Endothelial cell of umbilical vein (primary cell): ENCODE measurements at regions not wholly inside any gene's neighbourhood (a gene's known extent, or its start where the extent isn't known, plus 50 kb on each side); places are given as distances from the start of the nearest gene placed in this dataset.

Experiments used
- BruUV-seq: library from RNA; stranded (reverse); fragments of 400-500 nt; replicated peaks from 2 replicates; lab custom pipeline; 2021; lab: Mats Ljungman, UMichigan
- CTCF ChIA-PET: fragments of 300-600, 350-600 bp; sonication (Branson Sonifier 250); formaldehyde crosslinking; loops from one replicate; lab custom pipeline; 2021; ENCODE audit warnings: antibody characterized with exemption, inconsistent platforms; lab: Charles Lee
- POLR2A ChIA-PET: fragments of 300-600, 350-600 bp; sonication (Branson Sonifier 250); formaldehyde crosslinking; loops from one replicate; lab custom pipeline; 2021; ENCODE audit warnings: antibody characterized with exemption, inconsistent platforms; lab: Charles Lee
- DNase-seq: peaks from one replicate; pipeline ENCODE4 v3.0.0-alpha.2; 2011; ENCODE audit warnings: low read depth, low spot score
- FAIRE-seq: peaks from 2 replicates; lab custom pipeline; 2011; peaks lifted over from hg19 to GRCh38; lab: Jason Lieb, UNC
- H2AFZ ChIP-seq: 2 replicates; pipeline ENCODE4 v1.6.0; 2012; ENCODE audit warnings: low read depth, low read length, control low read depth, inconsistent platforms
- H3K27ac ChIP-seq: 2 replicates; pipeline ENCODE4 v1.5.1; 2011; ENCODE audit warnings: low read depth, mild to moderate bottlenecking, control low read depth, low read length, moderate library complexity; ENCODE audit not compliant: insufficient read depth
- H3K27me3 ChIP-seq, 2 experiments: 2 replicates each; pipeline versions ENCODE4 v1.6.0 to v1.6.1; 2011; ENCODE audit warnings: low read length in 2 of 2, mixed read lengths in 1 of 2; ENCODE audit not compliant: control insufficient read depth in 2 of 2, insufficient read depth in 2 of 2
- H3K36me3 ChIP-seq, 2 experiments: 2 replicates in 1 of 2; 3 replicates in 1 of 2; pipeline ENCODE4 v1.5.1; 2011; ENCODE audit warnings: low read length in 2 of 2, mild to moderate bottlenecking in 1 of 2, moderate library complexity in 1 of 2; ENCODE audit not compliant: control insufficient read depth in 2 of 2, insufficient read depth in 2 of 2; ENCODE audit errors: extremely low read depth in 1 of 2
- H3K4me1 ChIP-seq: 3 replicates; pipeline ENCODE4 v1.5.1; 2011; ENCODE audit warnings: mild to moderate bottlenecking, low read length; ENCODE audit not compliant: control insufficient read depth, insufficient read depth; ENCODE audit errors: extremely low read depth
- H3K4me2 ChIP-seq: 2 replicates; pipeline ENCODE4 v1.6.1; 2011; ENCODE audit warnings: low read length, control low read depth, mixed read lengths; ENCODE audit not compliant: insufficient read depth
- H3K4me3 ChIP-seq, 3 experiments: fragments of 200-600 bp in 1 of 3; sonication (generic), shearing (Covaris generic) in 1 of 3; replicated peaks in 1 of 3; 2 replicates each; pipeline ENCODE4 v1.5.1; 2011 to 2016; ENCODE audit warnings: control low read depth in 3 of 3, low read length in 3 of 3, mild to moderate bottlenecking in 2 of 3, inconsistent platforms in 1 of 3, low read depth in 1 of 3, moderate library complexity in 1 of 3; ENCODE audit not compliant: insufficient read depth in 1 of 3
- H3K79me2 ChIP-seq: 2 replicates; pipeline ENCODE4 v1.6.0; 2012; ENCODE audit warnings: low read length, inconsistent platforms; ENCODE audit not compliant: control insufficient read depth, insufficient read depth
- H3K9ac ChIP-seq: replicated peaks from 2 replicates; pipeline ENCODE3; 2011; ENCODE audit warnings: low read length, control low read depth; ENCODE audit not compliant: insufficient read depth; ENCODE audit errors: extremely low read depth
- H3K9me1 ChIP-seq: replicated peaks from 3 replicates; pipeline ENCODE4 v1.6.0; 2011; ENCODE audit warnings: mild to moderate bottlenecking, low read length; ENCODE audit not compliant: control insufficient read depth, insufficient read depth; ENCODE audit errors: extremely low read depth
- H3K9me3 ChIP-seq: replicated peaks from 2 replicates; pipeline ENCODE4 v1.5.1; 2012; ENCODE audit warnings: low read length, inconsistent platforms; ENCODE audit not compliant: control insufficient read depth, insufficient read depth
- H4K20me1 ChIP-seq: replicated peaks from 2 replicates; pipeline ENCODE3; 2011; ENCODE audit warnings: mild to moderate bottlenecking, low read length; ENCODE audit not compliant: control insufficient read depth, insufficient read depth; ENCODE audit errors: extremely low read depth
- CTCF ChIP-seq, 2 donors: IDR thresholded peaks; 1 replicate in 1 of 2; 2 replicates in 1 of 2; pipeline ENCODE4 v1.5.1; 2011; ENCODE audit warnings: low read length in 2 of 2, mild to moderate bottlenecking in 2 of 2, moderate library complexity in 2 of 2, control low read depth in 1 of 2, inconsistent platforms in 1 of 2, low read depth in 1 of 2; ENCODE audit not compliant: insufficient read depth in 1 of 2; ENCODE audit errors: extremely low read depth in 1 of 2
- EZH2 ChIP-seq: IDR thresholded peaks from 2 replicates; pipeline ENCODE4 v1.6.1; 2012; ENCODE audit warnings: borderline replicate concordance, low read depth, mild to moderate bottlenecking, moderate library complexity, low read length, inconsistent platforms; ENCODE audit not compliant: severe bottlenecking
- FOS ChIP-seq: IDR thresholded peaks from 2 replicates; pipeline ENCODE4 v1.6.1; 2011; ENCODE audit warnings: mild to moderate bottlenecking, low read length, moderate library complexity, borderline replicate concordance; ENCODE audit not compliant: insufficient read depth
- GATA2 ChIP-seq: IDR thresholded peaks from 2 replicates; pipeline ENCODE4 v1.7.0; 2011; ENCODE audit warnings: low read depth, mild to moderate bottlenecking, moderate library complexity, mixed read lengths, low read length; ENCODE audit not compliant: insufficient read length, insufficient read depth
- JUN ChIP-seq: IDR thresholded peaks from 2 replicates; pipeline ENCODE4 v1.6.1; 2011; ENCODE audit warnings: borderline replicate concordance, low read depth; ENCODE audit not compliant: insufficient read length, insufficient read depth
- MAX ChIP-seq: IDR thresholded peaks from 2 replicates; pipeline ENCODE4 v1.6.1; 2011; ENCODE audit not compliant: insufficient read depth, insufficient read length
- MYC ChIP-seq: IDR thresholded peaks from one replicate; pipeline ENCODE4 v1.6.1; 2011; ENCODE audit warnings: mild to moderate bottlenecking, low read depth, low read length
- POLR2A ChIP-seq: IDR thresholded peaks from 2 replicates; pipeline ENCODE4 v1.6.1; 2012; ENCODE audit warnings: low read depth, mild to moderate bottlenecking, control low read depth, low read length
- POLR2AphosphoS5 ChIP-seq: IDR thresholded peaks from 2 replicates; pipeline ENCODE4 v1.6.1; 2012; ENCODE audit warnings: low read depth, mild to moderate bottlenecking, control low read depth, low read length, moderate library complexity; ENCODE audit not compliant: insufficient read depth
- dilution Hi-C: fragments of 300-500 bp; cut with MboI; formaldehyde crosslinking; loops from one replicate; pipeline ENCODE4 v1.15.0; 2019; ENCODE audit warnings: low sequenced_read_pairs; ENCODE audit not compliant: extremely low pct_ligation_motif_present
- intact Hi-C: fragments of 100-400 bp; cut with micrococcal nuclease; formaldehyde crosslinking; loops from one replicate; pipeline ENCODE4 v1.10.0; 2022

GRCh38 chr7:149379625-149380024 lies 81.2 kb downstream of the ZNF777 start:
- Histone ChIP-seq H4K20me1 (no peaks in the 10 kb centered on the region), H3K4me2 (no peak overlapping the region), H3K9ac (no peak overlapping the region), H3K9me1 (no peaks in the 10 kb centered on the region), H2AFZ (no peak overlapping the region), H3K36me3 (no peaks in the 10 kb centered on the region), H3K4me1 (no peaks in the 10 kb centered on the region), H3K4me3 (no peak overlapping the region), H3K79me2 (no peaks in the 10 kb centered on the region), H3K9me3 (no peaks in the 10 kb centered on the region), H3K27me3 (no peaks in the 10 kb centered on the region), H3K27ac (no peak overlapping the region)
- no TSS peak for BruUV-seq
- intact Hi-C loops: no loop called here
- TF ChIP-seq JUN: no peak
- no peak for TF ChIP-seq GATA2
- TF ChIP-seq CTCF (IDR thresholded peaks at IDR 0.05; ENCODE audit: extremely low read depth in 1 of 2, insufficient read depth in 1 of 2, low read depth in 1 of 2, low read length in 2 of 2): no peak
- TF ChIP-seq EZH2: no peak
- TF ChIP-seq MYC: no peak
- TF ChIP-seq FOS: no peak
- no peak for TF ChIP-seq POLR2AphosphoS5
- TF ChIP-seq POLR2A: no peak
- TF ChIP-seq MAX: no peak
- dilution Hi-C loops: no loop called here
- DNase-seq (no peak), FAIRE-seq (no peak)
- POLR2A ChIA-PET: no interaction called here
- CTCF ChIA-PET: no interaction called here
